Brain pericyte (primary cell): ENCODE measurements at regions not wholly inside any gene's neighbourhood (a gene's known extent, or its start where the extent isn't known, plus 50 kb on each side); places are given as distances from the start of the nearest gene placed in this dataset.
"Not testable (repeated sequence)": the region's sequence is repeated elsewhere in the genome, so short reads cannot be mapped to it uniquely, and the experiment has no call there.

Source experiments
- DNase-seq: peaks from one replicate; pipeline ENCODE4 v3.0.0-alpha.2; 2012; ENCODE audit warnings: low read depth, low spot score

DNA sequence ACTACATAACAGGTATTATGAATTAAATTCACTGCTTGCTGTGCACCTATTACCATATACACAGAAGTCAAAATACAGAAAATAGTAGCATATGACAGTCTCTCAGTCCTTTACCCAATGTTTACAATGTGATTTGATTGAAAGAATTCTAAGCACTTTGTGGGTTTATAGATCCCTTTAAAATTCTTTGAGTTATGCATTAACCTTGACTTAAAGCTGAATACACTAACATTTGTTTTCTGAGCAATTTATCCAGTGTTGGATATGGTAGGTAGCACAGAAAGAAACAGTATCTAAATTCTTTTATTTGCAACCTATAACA lies 230.8 kb upstream of the DDI1 start:
- no peak for DNase-seq

DNA sequence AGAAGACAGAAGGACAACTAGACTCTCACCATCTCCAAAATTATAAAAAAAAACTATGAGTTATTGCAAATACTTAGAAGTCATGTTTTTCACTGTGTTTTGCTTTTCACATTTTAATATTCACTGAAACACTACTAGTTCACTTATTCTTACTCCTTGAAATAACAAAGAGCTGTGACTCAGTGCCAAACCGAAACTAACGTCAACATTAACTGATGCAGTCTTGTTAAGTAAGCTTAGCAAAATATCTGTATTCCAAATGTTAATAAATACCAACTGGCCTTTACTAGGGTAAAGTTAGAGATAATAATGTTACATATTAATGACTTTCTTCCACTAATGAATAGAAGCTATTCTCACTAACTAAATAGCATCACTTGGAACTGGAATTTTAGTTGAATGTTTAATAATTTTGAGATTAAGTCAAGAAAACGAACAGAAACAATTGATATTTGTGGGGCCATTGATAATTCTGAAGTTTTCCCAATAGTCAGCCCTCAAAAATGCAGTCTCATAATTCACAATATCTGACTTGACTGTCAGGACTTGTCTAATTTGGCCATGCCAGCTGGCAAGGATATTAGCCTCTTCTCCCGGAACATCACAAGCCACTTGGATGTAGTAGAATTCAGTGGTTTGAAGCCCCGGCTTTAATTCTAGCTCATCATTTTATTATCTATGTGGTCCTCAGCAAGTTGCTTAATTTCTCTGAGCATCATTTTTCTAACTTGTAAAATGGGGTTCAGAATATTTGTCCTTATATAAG lies 230.1 kb upstream of the DDI1 start:
- peak; percentile 62 for DNase-seq

DNA sequence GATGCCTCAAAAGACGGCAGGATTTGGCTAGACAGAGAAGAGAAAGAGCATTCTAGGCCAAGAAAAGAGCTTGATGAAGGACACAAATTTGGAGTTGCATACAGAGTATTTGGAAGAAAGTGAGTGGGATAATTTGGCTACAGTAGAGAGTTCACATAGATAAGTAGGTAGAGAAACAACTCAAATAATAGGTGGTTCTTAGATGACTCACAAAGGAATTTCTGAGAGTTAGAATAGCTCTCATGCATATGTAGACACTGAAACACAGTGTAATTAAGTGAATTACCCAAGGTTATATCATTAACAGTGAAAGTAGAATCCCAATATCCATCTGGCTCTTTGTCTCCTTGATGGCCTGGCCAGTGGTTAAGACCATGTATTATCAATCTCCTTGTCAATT lies 228.6 kb upstream of the DDI1 start:
- DNase-seq = no peak

DNA sequence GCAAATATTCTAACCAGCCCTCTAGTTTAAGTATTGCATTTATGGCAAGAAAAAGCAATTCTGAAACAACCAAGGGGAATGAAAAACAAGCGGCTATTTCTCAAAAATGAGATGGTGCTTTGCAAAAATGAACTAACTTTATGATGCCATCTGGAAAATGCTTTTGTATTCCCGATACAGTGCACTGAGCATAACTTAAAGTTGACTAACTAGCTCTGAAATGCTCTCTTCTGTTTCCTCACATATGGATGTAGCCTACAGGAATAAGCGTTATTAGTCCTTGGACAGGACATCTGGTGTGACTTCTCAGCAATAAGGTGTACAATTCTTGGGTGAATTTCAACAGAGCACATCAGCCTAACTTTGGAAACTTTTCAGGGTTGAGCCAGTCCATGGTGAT lies 228.2 kb upstream of the DDI1 start:
- DNase-seq = no peak

DNA sequence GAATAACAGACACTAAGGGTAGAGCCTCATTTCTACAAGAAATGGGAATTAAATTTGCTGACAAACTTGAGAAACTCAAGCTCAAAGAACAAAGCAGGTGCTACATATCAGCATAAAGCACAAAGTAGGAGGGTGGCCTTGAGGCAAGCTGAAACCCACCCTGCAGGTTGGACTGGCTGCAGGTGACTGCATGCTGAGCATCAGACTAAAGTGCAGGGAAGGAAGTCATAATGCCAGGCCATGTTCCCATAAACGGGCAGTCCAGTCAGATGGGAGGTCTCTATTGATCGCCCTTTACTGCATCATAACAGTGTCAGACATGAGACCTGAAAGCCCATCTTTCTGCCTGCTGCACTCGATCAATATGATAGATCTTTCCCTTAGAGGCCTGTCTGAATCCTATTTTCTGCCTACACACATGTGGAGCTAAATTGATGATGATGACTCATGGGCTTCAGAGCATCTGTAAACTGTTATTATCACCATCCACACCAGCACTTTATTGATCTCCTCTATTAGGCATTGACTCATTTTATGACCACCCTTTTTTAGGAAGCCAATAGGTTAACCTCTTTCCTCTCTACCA lies 224.5 kb upstream of the DDI1 start:
- no peak for DNase-seq

DNA sequence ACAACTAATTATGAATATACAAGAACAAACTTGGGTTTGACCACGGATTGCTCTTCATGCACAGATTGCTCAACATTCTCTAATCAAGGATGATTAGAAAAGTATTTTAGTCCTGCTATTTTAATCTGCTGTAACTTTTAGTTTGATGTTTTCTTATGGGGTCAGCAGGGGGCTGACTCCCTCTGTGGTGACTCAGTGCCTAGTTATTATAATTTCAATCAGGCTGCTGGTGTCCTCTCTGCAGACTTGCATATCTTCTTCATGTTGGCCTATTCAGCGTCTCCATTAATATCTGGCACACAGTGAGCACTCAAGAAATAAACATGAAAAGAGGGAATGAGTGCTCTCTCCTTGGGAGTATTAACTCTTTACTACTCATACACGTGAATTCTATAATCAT lies 223.8 kb upstream of the DDI1 start:
- DNase-seq = no peak

DNA sequence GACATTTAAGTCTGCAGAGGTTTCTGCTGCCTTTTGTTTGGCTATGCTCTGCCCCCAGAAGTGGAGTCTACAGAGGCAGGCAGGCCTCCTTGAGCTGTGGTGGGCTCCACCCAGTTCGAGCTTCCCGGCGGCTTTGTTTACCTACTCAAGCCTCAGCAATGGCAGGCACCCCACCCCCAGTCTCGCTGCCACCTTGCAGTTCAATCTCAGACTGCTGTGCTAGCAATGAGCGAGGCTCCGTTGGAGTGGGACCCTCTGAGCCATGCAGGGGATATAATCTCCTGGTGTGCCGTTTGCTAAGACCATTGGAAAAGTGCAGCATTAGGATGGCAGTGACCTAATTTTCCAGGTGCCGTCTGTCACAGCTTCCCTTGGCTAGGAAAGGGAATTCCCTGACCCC lies 216.1 kb upstream of the DDI1 start:
- not testable (repeated sequence) for DNase-seq

DNA sequence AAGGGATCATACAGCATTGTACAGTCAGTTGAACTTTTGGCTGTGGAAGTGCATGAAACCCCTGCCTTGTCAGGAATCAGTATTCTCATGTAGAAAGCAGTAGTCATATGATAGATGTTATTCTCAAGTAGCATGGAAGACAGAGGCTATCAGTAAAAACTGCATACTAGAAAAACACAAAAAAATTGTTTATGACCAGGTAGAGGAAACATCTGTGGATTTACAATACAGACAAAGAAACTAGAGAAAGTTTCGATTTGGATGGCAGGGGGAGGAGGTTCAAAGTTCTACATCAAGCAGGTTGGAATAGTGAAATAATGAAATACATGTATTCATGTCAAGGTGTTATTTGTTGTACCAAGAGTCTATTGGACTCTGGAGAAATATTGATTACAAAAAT lies 212.3 kb upstream of the DDI1 start:
- DNase-seq = no peak

DNA sequence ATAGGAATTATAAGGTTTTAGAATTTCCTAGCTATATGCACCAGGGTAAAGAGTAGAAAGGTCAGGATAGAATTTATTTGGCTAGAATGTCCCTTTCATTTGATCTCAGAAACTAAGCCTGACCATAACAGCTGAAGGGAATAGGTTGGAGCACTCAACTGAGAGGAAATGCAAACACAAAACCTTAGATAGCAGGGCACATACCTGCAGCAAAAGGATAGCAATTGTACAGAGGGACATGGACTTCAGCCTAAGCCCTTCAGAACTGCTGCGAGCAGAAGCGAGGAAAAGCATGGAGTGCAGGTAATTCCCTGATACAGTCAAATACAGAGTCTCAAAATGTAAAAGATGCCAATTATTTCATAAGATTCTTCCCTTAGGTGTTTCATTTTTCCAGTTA lies 211.0 kb upstream of the DDI1 start:
- no peak for DNase-seq

DNA sequence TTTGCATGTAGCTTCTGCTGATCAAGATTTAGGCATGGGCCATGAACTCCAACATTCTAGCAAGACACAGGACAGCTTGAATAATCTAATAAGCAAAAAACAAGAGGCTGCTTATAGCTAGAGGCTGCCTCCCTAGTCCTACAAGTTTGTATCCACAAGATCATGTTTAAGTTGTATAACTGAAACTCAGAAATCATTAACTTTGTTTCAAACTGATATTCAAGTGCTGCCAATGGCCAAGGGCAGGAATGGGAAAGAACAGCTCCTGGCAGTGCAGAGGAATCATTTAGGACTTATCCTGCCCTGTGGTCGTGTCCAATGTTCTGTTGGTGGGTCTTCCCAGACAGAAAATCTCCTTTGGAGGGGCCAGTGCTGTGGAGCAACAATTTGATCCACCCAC lies 209.6 kb upstream of the DDI1 start:
- DNase-seq = no peak

DNA sequence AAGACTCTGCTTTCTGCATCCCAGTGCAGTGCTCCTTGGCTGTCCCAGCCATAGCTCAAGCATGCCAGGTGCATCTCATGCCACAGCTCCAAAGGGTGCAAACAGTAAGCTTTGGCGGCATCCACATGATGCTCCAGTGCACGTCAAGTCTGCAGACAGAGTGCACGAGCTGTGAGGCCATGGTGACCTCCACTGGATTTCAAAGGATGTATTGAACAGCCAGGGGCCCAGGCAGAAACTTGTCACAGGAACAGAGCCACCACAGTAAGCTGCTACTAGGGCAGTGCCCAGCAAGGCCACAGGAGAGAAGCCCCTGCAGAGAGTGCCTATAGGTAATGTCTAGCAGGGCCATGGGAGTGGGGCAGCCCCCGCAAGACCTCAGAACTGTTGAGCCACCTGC lies 206.8 kb upstream of the DDI1 start:
- DNase-seq = no peak

DNA sequence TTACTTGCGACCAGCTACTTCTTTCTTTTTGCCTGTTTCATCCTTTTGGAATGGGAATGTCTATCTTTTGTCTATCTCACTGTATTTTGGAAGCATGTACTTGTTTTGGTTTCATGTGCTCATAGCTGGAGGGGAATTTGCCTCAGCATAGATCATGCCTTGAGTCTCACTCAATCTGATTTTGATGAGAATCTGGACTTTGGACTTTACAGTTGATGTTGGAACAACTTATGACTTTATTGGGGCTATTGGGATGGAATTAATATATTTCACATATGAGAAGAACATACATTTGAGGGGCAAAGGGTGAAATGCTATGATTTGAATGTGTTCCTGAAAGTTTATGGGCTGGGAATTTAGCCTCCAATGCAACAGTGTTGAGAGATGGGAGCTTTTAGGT lies 206.2 kb upstream of the DDI1 start:
- no peak for DNase-seq

DNA sequence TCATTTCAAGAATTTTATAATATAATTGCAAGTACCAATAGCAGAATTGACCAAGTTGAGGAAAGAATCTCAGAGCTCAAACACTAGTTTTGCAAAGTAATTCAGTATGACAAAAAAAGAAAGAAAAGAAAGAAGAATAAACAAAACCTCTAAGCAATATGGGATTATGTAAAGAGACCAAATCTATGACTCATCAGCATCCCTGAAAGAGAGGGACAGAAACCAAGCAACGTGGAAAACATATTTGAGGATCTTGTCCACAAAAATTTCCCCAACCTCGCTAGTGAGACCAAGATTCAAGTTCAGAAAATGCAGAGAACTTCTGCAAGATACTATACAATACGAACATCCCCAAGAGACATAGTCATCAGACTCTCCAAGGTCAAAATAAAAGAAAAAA lies 203.7 kb upstream of the DDI1 start:
- no peak for DNase-seq

DNA sequence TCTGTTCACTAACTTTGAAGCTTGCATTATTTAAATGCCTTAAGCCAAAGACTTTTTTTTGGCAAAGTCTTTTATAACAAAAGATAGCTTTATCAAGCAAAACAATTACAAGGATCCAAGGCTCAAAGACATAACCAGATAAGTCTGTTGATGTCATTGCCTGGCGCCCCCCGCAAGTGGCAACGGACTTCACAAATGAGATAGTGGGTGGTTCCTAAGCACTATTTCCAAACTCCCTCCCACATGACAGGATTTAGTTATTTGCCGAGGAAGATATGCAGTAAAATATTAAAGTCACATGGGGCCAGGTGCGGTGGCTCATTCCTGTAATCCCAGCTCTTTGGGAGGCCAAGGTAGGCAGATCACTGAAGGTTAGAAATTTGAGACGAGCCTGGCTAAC lies 194.2 kb upstream of the DDI1 start:
- no peak for DNase-seq

DNA sequence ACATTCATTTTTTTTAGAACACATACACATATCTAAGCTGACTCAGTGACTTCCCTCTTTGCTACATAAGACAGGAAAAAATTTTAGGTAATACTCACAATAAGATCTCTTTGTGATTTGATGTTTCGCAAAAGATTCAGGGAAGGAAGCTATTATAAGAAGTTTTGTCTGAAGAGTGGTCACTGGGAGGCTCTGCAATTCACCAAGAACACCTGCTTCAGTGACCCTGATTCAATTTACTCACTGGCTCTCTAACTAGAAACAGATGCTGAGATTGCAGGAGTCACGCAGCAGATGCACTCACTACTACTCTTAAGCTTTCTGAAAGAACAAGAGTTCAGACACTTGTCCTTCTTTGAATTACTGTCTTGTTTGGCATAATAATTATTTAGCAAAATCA lies 193.6 kb upstream of the DDI1 start:
- DNase-seq = peak; percentile 50

DNA sequence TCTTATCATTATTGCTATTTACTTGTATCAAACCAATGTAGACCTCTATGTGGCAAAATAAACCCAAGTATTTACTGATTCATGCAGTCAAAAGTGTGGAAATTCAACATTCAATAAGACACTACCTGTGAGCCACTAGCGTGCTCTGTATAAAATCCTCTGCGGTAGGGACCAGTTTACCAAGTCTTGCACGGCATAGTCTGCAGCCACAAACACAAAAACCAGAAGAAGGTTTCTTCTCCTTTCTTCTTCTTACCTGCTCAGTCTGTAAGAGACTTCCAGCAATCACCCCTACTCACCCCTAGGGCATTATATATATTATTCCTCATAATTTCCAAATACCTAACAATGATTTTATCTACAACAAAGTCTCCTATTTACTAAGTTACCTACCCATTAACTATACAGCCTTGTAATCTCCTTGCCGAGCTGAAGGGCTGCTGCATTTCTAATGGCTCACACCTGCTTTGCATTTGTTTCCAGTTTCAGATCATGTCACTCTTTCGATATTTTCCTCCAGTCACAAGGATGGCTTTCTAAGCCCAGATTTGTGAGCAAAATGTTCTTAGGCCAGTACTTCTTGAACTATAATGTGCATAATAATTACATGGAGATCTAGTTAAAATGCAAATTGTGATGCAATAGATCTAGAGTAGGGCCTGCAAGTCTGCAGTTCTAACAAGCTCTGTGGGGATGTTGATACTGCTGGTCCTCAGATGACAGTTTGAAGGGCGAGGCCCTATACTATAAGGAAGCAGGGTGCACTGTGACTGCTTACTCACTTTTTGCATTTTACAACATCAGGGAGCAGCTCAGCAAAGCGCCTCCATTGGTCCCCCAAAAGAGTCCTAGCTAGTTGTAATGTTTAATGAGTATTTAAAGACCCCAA lies 191.9 kb upstream of the DDI1 start:
- no peak for DNase-seq

DNA sequence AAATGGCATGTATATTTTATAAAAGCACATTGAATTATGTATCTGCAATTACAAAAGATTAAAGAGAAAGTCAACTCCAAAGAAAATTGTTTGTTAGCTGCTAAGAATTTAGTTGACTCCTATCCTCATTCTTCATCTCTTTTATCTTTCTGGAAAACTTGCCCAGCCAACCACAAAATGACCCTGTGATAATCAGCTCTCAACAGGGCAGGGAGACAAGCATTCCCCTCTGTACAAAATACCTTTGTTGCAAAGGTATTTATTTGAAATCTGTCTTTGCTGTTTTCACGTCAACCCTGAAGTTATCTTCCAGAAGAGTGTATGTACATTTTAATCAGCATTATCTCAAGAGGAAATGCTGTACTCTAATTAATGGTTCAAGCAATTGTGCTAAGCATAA lies 191.1 kb upstream of the DDI1 start:
- no peak for DNase-seq

DNA sequence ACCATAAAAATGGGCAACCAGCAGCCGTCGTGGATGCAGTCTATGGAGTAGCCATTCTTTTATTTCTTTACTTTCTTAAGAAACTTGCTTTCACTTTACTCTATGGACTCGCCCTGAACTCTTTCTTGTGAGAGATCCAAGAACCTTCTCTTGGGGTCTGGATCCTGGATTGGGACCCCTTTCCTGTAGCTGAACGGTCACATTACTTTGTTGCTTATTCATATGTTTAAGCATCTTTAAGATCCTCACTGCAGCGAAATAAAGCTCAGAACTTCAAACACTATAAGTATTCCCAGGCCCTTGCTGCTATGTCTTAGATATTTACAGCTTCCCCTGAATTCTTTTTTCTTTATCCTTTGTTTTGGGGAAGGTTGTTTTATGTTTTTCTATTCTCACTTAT lies 187.8 kb upstream of the DDI1 start:
- no peak for DNase-seq

DNA sequence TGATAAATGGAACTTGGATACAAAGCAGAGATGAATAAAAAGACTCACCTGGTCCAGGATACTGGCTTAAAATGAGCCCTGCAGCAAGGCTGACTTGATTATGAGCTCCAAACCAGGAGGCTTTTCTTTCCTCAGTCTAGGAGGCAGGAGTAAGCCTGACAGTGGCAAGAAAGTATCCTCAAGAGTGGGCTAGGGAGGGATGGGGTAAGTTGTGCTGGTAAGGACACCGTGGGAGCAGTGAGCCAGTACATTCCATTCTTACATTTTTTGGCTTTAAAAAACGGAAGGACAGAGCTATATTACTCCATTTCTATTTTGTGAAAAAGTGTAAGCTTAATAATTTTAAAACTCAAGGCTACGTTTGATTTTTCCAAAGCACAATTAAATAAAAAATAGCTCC lies 187.1 kb upstream of the DDI1 start:
- no peak for DNase-seq

DNA sequence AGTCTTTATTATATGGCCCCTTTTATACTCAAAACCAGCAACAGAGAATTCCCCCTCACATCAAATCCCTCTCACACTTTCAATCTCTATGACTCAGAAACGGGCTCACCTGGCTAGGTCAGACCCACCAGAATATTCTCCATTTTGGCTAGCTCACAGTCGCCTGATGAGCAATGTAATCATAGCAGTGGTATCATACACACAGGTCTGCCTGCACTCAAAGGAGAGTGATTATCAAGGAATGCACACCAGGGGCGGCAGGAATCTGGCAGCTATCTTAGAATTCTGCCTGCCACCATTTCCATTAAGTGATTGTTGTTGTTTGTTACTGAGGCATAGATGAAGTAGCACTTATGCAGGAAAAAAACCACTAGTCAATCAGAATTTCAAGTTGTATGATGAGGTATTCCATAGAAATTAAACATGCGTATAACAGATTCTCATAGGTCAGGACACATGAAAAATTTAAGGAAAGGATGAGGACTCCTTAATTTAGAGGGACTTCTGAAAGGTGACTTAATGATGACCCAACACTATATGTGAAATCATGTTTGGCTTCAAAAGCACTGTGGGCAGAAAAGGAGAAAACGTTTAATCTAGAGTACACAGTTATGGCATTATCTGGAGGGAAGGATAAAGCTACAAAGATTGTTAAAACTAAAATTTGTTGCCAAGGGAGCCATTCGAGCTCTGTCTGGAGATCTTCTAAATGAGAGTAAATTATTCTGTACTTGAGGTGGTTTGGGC lies 185.8 kb upstream of the DDI1 start:
- DNase-seq = no peak

DNA sequence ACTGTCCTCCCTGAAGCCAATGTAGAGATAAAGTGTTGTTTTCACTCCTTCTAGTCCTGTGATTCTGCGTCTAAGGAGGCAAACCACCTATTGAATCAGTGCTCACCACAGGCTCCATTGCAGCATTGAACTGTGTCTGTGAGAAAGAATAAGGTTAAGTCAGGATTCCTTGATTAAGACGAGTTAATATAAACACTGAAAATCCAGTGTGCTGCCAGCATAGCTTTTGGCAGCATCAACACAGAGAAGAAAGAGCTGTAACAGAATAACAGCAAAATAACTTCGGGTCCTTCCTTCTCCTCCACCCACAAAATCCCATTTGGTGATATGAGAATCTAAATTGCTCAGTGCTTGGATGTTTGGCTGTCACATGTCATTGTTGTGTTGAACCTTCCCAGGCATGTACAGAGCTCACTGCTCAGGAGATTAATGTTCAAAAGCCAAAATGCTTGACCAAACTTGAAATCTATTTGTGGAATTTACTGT lies 185.2 kb upstream of the DDI1 start:
- DNase-seq = no peak
